Pulmonary artery endothelial cell (primary cell): ENCODE measurements at regions not wholly inside any gene's neighbourhood (a gene's known extent, or its start where the extent isn't known, plus 50 kb on each side); places are given as distances from the start of the nearest gene placed in this dataset.

ENCODE experiments used
- DNase-seq: peaks from one replicate; pipeline ENCODE4 v3.0.0-alpha.2; 2011; ENCODE audit warnings: low read depth, low spot score

- DNase-seq, result no peak
Measured at GRCh38 chr14:99037777-99038430, 234.1 kb downstream of the BCL11B start.

DNA sequence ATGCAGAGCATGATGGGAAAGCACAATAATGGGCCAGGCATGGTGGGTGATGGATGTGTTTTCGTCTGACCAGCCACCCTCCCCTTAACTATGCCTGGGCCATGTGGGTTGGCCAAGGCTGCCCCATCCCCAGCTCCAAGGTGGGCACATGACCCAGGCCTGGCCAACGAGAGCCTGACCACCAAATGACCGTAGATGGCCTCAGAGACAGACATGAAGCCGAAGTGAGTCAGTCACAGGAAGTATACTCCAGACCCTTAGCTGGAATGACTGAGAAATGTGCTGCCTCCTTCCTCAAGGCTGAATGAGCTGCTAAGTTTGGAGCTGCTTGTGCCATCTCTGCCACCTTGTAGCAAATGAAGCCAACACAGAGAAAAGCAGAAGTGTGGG, 233.6 kb downstream of the BCL11B start:
- no peak for DNase-seq

DNA sequence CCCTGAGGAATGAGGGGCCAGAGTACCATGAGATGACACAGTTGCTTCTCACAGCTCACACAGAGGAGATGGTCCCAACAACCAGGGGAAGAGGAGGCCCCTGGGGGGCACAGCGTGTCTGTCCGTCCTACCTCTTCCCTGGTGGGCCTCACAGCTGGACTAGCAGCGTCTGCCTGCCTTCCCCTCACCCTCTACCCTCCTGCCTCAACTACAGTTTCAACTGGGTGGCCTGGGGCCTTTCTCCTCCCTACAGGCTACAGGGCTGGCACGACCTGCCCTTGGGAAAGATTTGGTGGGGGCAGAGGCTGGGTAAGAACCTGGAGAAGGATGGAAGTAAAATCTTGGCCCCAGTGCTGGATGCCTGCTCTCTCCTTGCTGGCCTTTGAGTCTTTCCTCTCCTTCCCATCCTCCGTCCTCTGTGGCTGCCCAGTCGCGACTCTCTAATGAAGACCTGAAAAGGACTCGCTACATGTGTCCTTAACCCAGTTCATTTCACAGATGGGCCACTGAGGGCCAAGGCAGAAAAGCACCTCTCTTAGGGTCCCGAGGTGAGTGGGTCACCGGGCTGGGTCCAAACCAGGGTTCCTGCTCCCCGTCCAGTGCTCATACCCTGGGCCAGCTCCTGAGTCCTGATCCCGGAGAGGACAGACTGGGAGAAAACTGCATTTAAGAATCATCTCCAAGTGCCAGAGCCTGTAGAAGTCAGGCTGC, 232.5 kb downstream of the BCL11B start:
- DNase-seq, result no peak

GRCh38 chr14:99040052-99040451, 231.9 kb downstream of the BCL11B start:
- no peak for DNase-seq

DNA sequence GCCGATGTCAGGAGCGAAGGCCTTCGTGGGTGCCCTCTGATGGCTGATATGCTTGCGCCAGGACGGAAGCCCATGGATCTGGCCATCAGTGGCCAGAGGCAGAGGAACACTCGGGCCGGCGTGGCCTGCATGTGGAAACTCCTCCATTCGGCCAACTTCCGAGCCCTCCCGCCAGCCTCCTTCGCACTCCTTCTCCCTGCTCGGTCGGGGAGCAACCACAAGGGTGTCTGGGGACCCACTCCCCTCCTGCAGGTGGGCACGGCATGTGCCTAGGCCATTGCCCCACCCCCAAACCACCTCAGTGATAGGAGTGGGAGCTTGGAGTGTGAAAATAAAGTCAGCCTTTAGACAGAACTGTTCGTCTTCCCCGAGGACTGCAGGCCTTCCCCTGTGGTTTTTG, 231.3 kb downstream of the BCL11B start:
- DNase-seq, result no peak

GRCh38 chr14:99041141-99041819, 230.7 kb downstream of the BCL11B start:
- DNase-seq, result no peak

GRCh38 chr14:99041820-99042174, 230.2 kb downstream of the BCL11B start:
- DNase-seq, result no peak

- no peak for DNase-seq
Measured at GRCh38 chr14:99042381-99043266, 229.4 kb downstream of the BCL11B start.

GRCh38 chr14:99043267-99043615, 228.8 kb downstream of the BCL11B start:
- no peak for DNase-seq

DNA sequence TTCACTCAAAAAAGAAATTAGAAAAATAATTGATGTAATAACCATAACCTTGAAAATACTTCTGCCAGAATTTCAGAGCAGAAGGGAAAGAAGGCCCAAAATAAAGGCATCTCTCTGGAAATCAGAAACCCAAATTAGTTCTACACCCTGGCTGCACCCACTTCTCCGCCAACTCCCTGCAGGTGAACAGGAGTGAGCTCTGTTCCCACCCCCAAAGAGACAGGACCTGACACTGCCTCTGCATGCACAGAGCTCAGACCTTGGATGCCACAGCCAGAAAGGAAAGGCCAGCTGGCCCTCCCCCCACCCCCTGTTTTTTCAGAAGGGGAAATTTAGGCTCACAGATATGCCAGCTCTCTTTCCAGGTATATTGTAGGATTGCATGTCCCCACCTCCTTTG, 228.2 kb downstream of the BCL11B start:
- no peak for DNase-seq

- DNase-seq, result no peak
Measured at GRCh38 chr14:99047441-99048031, 224.5 kb downstream of the BCL11B start.

DNA sequence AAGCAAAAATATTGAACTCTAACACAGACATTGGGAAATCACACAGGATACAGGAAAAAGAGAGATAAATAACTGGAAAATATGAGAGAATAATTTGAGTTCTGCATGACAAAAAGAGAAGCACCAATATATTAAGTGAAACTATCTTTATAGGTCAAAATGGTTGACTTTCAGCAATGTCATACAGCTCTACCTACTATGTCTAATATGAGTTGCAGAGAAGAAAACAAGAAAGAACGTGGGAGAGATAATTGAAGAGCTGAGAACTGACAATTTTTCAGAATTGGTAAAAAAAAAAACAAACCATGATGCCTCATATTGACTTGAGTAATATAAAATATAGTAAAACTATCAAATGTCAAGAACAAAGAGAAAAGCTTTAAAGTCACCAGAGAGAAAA, 221.7 kb downstream of the BCL11B start:
- no peak for DNase-seq

DNA sequence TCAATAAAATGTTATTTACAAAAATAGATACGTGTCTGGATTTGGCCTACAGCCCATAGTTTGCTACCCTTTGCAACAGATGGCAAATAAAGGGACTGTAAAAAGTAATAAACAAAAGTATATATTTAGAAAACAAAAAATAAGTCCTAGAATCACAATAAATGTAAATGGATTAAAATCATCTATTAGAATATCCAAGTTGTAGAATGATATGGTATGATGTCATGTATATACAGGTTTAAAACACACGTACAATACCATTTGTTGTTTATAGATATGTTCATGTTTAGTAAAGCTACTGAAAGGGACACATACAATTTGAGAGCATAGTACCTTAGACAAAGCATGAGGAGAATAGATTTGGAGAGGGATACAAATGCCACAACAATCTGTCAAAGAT, 219.5 kb downstream of the BCL11B start:
- no peak for DNase-seq

DNA sequence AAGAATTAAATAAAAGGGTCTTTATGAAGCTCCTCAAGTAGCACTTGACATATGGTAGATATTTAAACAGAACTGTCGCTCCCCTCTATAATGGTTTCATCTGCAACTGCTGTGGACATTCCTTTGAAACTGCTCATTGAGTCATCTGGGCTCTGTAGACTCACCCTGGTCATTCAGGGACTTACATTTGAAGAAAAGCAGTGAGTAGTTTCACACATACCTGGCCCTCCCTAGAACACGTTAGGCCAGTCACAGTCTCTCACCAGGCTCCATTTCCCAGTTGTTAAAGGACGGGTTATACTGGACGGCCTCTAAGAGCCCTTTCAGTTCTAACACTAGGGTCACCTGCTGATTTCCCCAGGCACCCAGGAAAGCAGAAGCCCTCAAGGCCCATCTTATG, 217.0 kb downstream of the BCL11B start:
- no peak for DNase-seq

GRCh38 chr14:99055816-99056215, 216.2 kb downstream of the BCL11B start:
- no peak for DNase-seq

DNA sequence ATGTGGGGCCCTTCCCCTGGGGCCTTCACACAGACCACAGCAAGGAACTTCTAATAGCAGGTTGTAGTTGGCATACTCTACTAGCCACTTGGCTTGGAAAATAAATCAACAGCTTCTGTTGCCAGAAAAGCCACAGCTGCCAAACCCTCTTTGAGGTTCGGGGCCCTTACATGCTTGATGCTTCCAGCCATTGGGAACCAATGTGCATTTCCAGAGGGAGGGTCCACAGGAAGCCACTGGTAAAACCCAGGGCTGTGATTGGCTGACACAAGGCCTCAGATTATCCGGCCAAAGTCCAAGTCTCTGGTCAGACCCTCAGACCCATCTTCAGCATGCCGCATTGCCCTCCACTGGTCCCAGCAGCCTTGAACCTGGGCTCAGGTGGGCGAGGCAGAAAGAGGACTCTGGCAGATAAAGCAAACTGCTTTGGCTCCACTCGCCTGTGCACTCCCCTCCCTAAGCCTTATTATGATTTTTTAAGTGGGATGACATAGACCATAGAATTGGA, 214.4 kb downstream of the BCL11B start:
- no peak for DNase-seq

DNA sequence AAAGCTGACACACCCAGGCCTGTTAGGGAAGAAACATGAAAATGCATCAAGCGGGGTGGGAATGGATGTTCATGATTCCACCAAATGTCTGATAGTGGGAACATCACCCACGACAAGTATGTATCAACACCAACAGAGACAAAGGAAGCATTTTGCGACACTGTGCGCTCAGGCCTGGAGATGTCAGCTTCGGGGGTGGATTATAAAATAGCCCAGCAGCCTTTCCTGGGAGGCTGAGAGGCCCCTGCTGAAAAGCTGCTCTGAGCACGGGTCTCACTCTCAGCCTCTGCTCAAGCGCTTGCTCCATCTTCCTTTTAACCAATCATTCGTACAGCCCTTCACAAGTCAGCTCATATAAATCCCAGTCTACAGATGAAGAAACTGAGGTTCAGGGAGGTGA, 213.5 kb downstream of the BCL11B start:
- DNase-seq, result no peak

- DNase-seq, result no peak
Measured at GRCh38 chr14:99062216-99062615, 209.8 kb downstream of the BCL11B start.

GRCh38 chr14:99062772-99063418, 209.1 kb downstream of the BCL11B start:
- no peak for DNase-seq

- no peak for DNase-seq
Measured at GRCh38 chr14:99063620-99064225, 208.3 kb downstream of the BCL11B start.
